HG03520 (cell line): ENCODE measurements at regions not wholly inside any gene's neighbourhood (a gene's known extent, or its start where the extent isn't known, plus 50 kb on each side); places are given as distances from the start of the nearest gene placed in this dataset.
"Not testable (repeated sequence)": the region's sequence is repeated elsewhere in the genome, so short reads cannot be mapped to it uniquely, and the experiment has no call there.

Experiments
- ATAC-seq: cut with Tn5 transposase; IDR thresholded peaks from one replicate; pipeline ENCODE4 v1.9.1; 2021; ENCODE audit warnings: mild to moderate bottlenecking, moderate library complexity; ENCODE audit not compliant: unreplicated experiment

GRCh38 chr10:5268743-5269142, 72.1 kb downstream of the AKR1C4 start:
- ATAC-seq = no peak

- ATAC-seq = no peak
Observed at GRCh38 chr10:5269791-5270190, 73.2 kb downstream of the AKR1C4 start.

GRCh38 chr10:5271526-5271925, 74.9 kb downstream of the AKR1C4 start:
- no peak for ATAC-seq

GRCh38 chr10:5272065-5272803, 75.6 kb downstream of the AKR1C4 start:
- ATAC-seq = no peak

- no peak for ATAC-seq
Observed at GRCh38 chr10:5274795-5275194, 78.2 kb downstream of the AKR1C4 start.

- ATAC-seq = no peak
Observed at GRCh38 chr10:5281356-5281755, 83.4 kb upstream of the UCN3 start.

- ATAC-seq = no peak
Observed at GRCh38 chr10:5282137-5282536, 82.6 kb upstream of the UCN3 start.

GRCh38 chr10:5283305-5284158, 81.2 kb upstream of the UCN3 start:
- ATAC-seq = peak; percentile 81

GRCh38 chr10:5284311-5285057, 80.3 kb upstream of the UCN3 start:
- no peak for ATAC-seq

- no peak for ATAC-seq
Observed at GRCh38 chr10:5285186-5285585, 79.6 kb upstream of the UCN3 start.

- no peak for ATAC-seq
Observed at GRCh38 chr10:5288359-5288758, 76.4 kb upstream of the UCN3 start.

GRCh38 chr10:5289228-5289627, 75.5 kb upstream of the UCN3 start:
- ATAC-seq = not testable (repeated sequence)

GRCh38 chr10:5291501-5292195, 73.1 kb upstream of the UCN3 start:
- ATAC-seq = no peak

- ATAC-seq = no peak
Observed at GRCh38 chr10:5292196-5292735, 72.5 kb upstream of the UCN3 start.

- not testable (repeated sequence) for ATAC-seq
Observed at GRCh38 chr10:5292970-5293369, 71.8 kb upstream of the UCN3 start.

GRCh38 chr10:5293691-5294550, 70.8 kb upstream of the UCN3 start:
- no peak for ATAC-seq

GRCh38 chr10:5297466-5297865, 67.3 kb upstream of the UCN3 start:
- no peak for ATAC-seq

- ATAC-seq = no peak
Observed at GRCh38 chr10:5297996-5298395, 66.8 kb upstream of the UCN3 start.

GRCh38 chr10:5299950-5300349, 64.8 kb upstream of the UCN3 start:
- ATAC-seq = no peak

- no peak for ATAC-seq
Observed at GRCh38 chr10:5303504-5303903, 61.3 kb upstream of the UCN3 start.
